KOPT-K1 (cell line): ENCODE measurements at regions not wholly inside any gene's neighbourhood (a gene's known extent, or its start where the extent isn't known, plus 50 kb on each side); places are given as distances from the start of the nearest gene placed in this dataset.

Source experiments
- H3K27ac ChIP-seq: fragments of 200-600 bp; sonication (generic); 2 replicates; pipeline ENCODE4 v1.5.1; 2016; ENCODE audit warnings: antibody characterized with exemption, mild to moderate bottlenecking, low read depth, low read length; ENCODE audit not compliant: poor library complexity, severe bottlenecking
- H3K36me3 ChIP-seq: fragments of 200-600 bp; sonication (generic); 2 replicates; pipeline ENCODE4 v1.5.1; 2017; ENCODE audit warnings: antibody characterized with exemption, mild to moderate bottlenecking, low read length, moderate library complexity; ENCODE audit not compliant: insufficient read depth
- H3K9me3 ChIP-seq: fragments of 200-600 bp; sonication (generic); 2 replicates; pipeline ENCODE4 v1.5.1; 2017; ENCODE audit warnings: antibody characterized with exemption, low read length, mild to moderate bottlenecking; ENCODE audit not compliant: insufficient read depth, poor library complexity, severe bottlenecking

DNA sequence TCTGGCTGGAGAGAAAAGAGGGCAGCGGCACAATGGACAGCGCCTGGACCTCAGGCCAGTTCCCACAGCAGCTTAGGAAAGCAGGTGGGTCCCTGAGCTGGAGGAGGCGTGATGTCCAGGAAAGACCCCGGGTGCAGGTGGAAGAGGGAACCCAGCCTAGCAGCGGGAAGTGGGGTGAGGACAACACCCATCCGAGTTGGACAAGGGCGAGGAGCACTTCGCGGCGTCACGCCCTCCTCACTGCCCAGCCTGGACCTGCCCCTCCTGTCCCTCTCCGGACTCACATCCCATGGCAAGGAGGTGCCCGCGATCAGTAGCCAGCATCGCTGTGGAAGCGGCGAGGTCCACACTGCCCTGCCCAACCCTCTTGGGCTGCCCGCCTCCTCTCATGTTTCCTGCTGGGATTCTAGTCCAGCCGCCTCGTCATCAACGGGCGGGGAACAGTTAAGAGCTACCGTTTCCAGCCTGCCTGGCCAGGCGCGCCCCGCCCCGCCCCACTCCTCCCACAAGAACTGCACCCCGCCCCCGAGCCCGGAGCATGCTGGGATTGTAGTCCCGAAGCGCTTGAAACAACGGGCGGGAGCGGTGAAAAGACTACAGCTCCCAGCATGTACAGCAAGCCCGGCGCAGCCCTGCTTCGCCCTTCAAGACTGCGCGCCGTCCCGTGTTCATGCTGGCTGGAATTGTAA is 930.6 kb upstream of the ZNF722 start:
- peaks cover 46% of the 10 kb centered on the region for H3K9me3 ChIP-seq
- no peak overlapping the region for H3K27ac ChIP-seq
- no peaks in the 10 kb centered on the region for H3K36me3 ChIP-seq

DNA sequence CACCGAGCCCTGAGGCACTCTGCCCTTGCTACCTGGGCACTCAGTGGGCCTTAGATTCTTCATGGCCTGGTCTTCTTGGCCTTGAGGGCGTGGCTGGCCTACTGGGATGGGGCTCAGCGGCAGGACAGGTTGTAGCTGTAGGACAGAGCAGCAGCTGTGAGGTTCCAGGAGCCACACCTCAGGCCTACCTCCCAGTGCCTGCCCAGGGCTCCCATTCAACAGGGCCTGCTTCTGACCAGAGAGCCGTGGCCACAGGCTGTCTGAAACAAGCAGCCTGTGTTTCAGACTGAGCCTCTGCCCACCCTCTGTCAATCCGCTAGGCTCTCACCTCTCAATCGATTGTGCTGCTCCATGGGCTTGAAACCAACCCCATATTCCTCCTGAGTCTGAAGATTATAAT is 928.0 kb upstream of the ZNF722 start:
- H3K27ac ChIP-seq: no peak overlapping the region
- no peaks in the 10 kb centered on the region for H3K36me3 ChIP-seq
- peaks cover 54% of the 10 kb centered on the region for H3K9me3 ChIP-seq

DNA sequence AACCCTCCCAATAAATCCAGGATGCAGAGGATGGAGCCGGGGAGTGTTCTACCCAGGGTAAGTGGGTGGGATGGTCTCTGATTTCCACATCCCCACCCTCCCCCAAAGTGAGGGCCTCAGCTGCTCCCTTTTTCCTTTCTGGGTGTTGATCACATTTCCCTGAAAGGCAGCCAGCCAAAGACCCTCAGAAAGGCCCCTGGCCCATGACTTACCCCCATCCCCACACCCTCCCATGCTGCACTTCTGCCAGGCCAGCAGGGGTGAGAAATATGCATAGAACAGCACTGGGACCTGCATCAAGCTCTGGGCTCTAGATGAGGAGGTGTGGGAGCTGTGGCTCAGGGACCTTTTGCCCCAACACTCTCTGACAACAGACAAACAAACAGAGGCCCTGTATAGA is 927.3 kb upstream of the ZNF722 start:
- H3K36me3 ChIP-seq: no peaks in the 10 kb centered on the region
- H3K9me3 ChIP-seq: peaks cover 56% of the 10 kb centered on the region
- H3K27ac ChIP-seq: no peak overlapping the region

DNA sequence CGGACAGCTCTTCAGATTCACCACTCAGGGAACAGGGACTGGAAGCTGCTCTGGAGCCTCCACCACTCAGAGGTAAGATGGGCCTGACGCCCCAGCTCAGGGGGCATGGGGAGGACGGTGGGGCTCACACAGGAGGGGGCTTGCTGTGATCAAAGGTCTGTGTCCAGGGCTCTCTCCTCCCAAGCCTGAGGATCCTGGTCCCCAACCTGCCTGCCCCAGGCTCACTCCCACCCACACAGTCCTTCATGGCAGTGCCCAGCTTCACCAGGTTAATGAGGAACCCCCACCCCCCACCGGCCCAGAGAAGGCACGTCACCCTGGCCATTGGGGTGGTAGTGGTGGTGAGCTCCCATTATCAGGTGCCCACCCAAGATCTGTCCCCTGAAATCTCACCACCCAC is 926.7 kb upstream of the ZNF722 start:
- H3K36me3 ChIP-seq: no peaks in the 10 kb centered on the region
- peaks cover 56% of the 10 kb centered on the region for H3K9me3 ChIP-seq
- H3K27ac ChIP-seq: no peak overlapping the region

DNA sequence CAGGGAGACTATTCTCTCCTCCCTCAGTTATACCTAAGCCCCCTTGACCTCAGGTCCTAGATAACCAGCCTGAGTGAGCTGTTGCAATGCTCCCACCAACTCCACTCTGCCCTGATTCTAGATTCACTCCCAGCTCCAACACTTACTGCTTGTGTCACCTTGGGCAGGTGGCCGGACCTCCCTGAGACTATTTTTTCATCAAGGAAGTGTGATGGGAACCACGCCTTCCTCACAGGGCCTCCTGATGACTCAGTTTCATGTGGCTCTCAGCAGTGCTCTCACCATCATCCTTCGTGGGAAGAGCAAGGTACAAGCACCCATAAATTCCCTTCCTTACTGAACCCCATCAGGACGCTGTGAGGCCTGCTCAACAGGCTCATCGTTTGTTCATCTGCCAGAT is 925.8 kb upstream of the ZNF722 start:
- Histone ChIP-seq H3K27ac (no peak overlapping the region), H3K9me3 (peaks cover 54% of the 10 kb centered on the region), H3K36me3 (no peaks in the 10 kb centered on the region)

DNA sequence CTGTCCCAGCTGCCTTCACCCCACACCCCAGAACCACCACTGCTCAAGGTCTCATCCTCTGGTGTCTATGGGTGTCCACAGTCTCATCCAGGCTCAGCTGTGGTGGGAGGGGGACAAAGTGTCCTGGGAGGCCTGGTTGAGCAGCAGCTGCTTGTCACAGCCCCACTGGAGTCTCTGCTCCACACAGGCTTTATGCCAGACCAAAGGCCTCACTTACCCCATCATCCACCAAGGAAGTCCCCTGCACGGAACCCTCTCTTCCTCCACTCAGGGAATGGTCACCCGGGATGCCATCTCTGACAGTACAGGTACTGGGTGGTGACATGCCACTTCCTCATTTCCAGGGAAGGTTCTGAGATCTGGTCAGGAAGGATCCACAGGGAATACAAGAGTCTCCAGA is 925.4 kb upstream of the ZNF722 start:
- H3K36me3 ChIP-seq: no peaks in the 10 kb centered on the region
- no peak overlapping the region for H3K27ac ChIP-seq
- peaks cover 58% of the 10 kb centered on the region for H3K9me3 ChIP-seq

DNA sequence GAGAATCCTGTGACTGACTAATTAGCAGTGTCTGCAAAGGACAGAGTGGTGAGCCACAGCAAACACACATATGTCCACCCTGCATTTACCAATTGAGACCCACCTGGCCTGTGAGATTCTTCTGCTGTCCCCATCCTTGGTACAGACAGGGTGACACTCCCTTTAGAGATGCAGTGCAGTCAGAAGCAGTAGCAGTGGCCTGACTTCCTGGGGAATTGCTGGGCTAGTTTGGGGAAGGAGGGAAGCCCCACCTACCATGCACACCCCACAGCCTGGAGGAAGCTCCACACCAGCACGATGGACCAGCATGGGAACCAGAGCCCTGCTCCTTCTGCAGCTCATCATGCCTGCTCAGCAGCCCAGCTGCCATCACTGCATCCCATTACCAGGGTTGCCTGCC is 924.9 kb upstream of the ZNF722 start:
- Histone ChIP-seq H3K27ac (no peak overlapping the region), H3K9me3 (peaks cover 58% of the 10 kb centered on the region), H3K36me3 (no peaks in the 10 kb centered on the region)

DNA sequence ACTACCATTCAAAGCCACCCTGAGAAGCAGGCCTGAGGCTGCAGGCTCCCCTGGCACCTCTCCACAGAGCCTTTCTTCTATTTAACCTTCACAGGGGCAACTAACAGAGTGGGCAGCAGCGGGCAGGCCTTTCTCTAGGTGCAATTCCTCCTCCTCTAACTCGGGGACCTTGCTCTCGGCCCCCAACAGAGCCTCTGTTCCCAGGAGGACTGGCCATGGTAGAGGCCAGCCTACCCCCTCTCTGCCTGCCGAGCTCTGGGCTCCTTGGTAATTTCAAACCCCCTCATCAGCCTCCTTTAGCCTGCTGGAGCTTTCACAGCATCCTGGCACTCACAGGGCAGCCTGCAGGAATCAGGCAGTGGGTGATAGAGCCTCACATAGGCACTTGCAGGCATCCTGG is 920.8 kb upstream of the ZNF722 start:
- Histone ChIP-seq H3K27ac (no peak overlapping the region), H3K9me3 (peaks cover 64% of the 10 kb centered on the region)

DNA sequence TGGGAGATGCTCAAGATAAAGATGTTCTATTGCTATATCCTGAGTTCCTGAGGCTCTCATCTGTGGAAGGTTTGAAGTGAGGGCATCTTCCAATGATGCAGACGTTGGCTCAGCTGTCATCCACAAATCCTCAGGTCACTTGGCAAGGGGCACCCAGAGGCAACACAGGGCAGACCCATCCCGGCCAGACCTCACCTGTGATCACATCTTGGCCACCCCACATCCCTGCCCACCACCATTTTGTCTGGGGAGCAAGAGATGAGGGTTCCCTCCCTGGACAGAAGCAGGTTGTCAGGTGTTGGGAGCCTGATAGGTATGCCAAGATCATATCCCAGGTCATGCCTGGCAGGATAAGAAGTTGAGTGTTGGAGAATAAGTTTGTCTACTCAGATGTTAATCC is 918.2 kb upstream of the ZNF722 start:
- Histone ChIP-seq H3K36me3 (no peaks in the 10 kb centered on the region), H3K27ac (no peak overlapping the region), H3K9me3 (peaks cover 68% of the 10 kb centered on the region)

More for the DNA sequence above, 920.8 kb upstream of the ZNF722 start:
- H3K36me3 ChIP-seq: no peaks in the 10 kb centered on the region

DNA sequence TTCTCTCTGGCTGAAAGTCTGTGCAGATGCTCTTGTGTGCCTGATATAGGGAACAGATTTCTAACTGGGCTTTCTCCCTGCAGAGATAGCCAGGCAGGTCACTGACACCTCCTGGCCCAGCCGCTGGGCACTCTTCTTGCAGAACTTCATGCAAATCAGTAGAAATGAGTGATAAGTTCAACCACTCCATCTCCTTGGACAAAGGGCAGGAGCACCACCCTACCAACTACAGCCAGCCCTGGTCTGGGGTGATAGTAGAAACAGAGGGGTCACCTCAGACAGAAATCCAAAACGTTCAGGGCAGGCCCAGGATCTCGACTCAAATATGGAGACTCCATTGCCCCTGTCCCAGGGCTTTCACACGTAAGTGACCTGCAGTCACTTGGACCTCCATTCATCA is 917.8 kb upstream of the ZNF722 start:
- peaks cover 68% of the 10 kb centered on the region for H3K9me3 ChIP-seq

DNA sequence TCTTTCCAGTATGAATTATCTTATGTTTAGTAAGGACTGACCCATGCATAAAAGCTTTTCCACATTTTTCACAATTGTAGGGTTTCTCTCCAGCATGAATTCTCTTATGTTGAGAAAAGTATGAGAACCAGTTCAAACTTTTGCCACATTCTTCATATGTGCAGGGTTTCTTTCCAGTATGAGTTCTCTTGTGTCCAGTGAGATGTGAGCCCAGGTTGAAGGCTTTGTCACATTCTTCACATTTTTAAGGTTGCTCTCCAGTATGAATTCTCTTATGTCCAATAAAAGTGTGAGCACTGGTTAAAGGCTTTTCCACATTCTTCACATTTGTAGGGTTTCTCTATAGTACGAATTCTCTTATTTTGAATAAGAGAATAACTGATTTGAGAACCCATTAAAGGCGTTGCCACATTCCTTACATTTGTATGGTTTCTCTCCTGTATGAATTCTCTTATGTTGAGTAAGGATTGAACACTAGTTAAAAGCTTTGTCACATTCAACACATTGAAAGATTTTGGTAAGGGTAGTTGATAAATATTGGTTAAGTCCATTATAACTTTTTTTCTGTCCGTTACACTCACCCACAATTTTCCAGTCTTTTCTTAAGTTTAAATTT is 911.0 kb upstream of the ZNF722 start:
- Histone ChIP-seq H3K27ac (no peak overlapping the region), H3K36me3 (no peaks in the 10 kb centered on the region), H3K9me3 (peaks cover 50% of the 10 kb centered on the region)

More for the DNA sequence above, 917.8 kb upstream of the ZNF722 start:
- Histone ChIP-seq H3K36me3 (no peaks in the 10 kb centered on the region), H3K27ac (no peak overlapping the region)

DNA sequence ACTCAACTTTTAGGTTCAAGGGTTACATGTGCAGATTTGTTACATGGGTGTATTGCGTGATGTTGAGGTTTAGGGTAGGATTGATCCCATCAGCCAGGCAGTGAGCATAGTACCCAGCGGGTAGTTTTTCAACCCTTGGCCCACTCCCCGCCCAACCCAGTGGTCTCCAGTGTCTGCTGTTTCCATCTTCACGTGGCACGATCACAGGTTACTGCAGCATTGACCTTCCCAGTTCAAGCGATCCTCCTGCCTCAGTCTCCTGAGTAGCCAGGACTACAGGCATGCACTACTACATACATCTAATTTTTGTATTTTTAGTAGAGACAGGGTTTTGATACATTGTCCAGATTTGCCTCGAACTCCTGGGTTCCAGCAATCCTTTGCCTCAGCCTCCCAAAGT is 905.7 kb upstream of the ZNF722 start:
- peaks cover 27% of the 10 kb centered on the region for H3K9me3 ChIP-seq

DNA sequence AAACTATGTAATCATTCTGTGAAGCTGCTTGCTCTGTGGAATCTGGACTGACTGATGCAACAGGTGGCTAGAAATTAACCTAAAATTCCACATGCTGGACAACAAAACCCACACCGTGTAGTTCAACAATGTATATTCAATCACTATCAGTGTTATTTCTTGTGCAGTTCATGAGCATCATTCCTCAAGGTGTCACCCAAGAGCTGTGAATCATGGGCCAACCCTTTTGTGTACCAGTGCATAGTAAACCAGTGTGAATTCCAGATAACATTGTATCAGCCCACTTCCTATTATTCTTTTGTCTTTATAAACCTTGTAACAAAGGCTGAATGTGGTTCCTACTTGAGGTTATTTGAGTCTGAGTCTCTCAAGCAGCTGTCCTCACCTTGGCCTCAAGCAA is 905.2 kb upstream of the ZNF722 start:
- H3K9me3 ChIP-seq: peaks cover 21% of the 10 kb centered on the region
- H3K27ac ChIP-seq: no peak overlapping the region
- no peaks in the 10 kb centered on the region for H3K36me3 ChIP-seq

More for the DNA sequence above, 905.7 kb upstream of the ZNF722 start:
- Histone ChIP-seq H3K36me3 (no peaks in the 10 kb centered on the region), H3K27ac (no peak overlapping the region)

DNA sequence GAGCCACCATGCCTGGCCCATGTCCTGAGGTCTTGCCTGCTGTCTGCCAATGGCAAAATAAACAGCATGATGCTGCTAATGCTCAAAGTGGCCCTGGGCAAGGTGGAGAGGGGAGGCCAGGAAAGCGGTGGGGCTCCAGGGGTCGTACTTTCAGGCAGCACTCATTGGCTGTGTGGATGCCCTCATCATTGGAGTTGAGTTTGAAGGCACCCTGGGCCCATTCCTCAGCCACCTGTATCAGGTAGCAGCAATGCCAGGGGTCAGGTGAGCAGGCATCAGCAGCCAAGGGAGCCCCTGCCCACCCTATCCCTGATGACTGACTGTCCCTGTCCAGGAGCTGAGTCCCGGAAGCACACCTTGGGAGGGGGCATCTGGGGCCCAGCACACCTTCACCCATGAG is 902.5 kb upstream of the ZNF722 start:
- H3K9me3 ChIP-seq: peaks cover 20% of the 10 kb centered on the region
- H3K27ac ChIP-seq: no peak overlapping the region
- H3K36me3 ChIP-seq: no peaks in the 10 kb centered on the region

DNA sequence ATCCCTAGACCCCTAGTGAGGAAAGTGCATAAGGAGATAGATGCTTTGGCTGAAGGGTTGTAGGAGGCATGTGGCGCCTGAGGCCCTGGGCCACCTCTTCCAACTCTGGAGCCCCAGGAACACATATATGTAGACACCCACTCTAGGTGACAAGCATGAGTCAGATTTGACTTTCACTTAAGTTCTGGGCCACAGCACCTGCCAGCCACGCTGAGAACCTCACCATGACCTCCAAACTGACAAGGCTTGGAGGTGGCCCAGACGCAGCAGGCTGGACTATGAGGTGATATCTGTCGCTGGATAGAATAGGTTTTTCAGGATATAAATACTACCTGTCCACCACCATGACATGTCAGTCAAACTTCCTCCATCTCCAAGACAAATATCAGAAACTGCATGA is 894.0 kb upstream of the ZNF722 start:
- Histone ChIP-seq H3K36me3 (no peaks in the 10 kb centered on the region), H3K9me3 (peaks cover 37% of the 10 kb centered on the region), H3K27ac (no peak overlapping the region)

DNA sequence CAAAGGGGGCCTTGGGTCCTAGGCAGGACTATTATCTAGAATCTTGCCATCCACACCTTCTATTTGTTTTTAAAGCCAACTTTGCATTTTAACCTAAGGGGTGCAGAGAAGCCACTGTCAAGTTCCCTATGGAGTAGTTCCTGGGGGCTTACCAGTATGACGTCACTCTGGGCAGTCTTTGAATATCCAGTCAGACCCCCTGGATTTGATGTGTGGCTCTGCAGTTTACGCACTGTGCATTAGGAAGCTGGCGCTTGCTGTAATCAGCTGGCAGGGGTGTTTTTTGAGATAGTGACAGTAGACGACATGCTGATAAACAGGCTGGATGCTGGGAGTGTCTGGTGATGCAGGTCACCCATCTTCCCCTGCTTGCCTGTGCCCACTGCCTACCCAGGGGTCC is 892.7 kb upstream of the ZNF722 start:
- no peak overlapping the region for H3K27ac ChIP-seq
- H3K9me3 ChIP-seq: peaks cover 31% of the 10 kb centered on the region

More for the DNA sequence above, 892.7 kb upstream of the ZNF722 start:
- H3K36me3 ChIP-seq: no peaks in the 10 kb centered on the region
